ENCODE measurements at regions not wholly inside any gene's neighbourhood (a gene's known extent, or its start where the extent isn't known, plus 50 kb on each side); places are given as distances from the start of the nearest gene placed in this dataset.
"Not testable (repeated sequence)": the region's sequence is repeated elsewhere in the genome, so short reads cannot be mapped to it uniquely, and the experiment has no call there.

GRCh38 chr1:117708323-117709248 is 102.7 kb downstream of the TENT5C start:
- peak; percentile 92 for DNase-seq

- DNase-seq, result no peak
These were observed 103.4 kb downstream of the TENT5C start for GRCh38 chr1:117709249-117709691.

GRCh38 chr1:117710710-117711109 is 104.9 kb downstream of the TENT5C start:
- peak; percentile 39 for DNase-seq

DNA sequence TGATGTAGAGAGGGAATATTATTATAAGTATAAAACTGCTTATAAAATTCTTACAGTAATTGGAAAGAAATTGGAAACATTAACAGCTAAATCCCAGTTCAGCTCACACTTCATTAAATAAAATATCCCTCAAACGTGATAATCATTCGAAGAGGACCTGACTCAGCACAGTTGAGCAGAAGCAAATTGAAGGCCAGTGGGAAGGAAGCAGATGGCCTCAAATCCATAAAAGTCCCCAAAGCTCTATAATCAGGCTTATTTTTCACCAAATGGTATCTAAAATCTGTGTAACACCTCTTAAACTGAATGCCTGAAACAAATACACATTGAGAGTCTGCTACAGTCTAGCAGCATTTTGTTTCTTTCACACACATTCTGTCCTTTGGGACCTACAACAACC is 106.8 kb downstream of the TENT5C start:
- no peak for DNase-seq

GRCh38 chr1:117714546-117714945 is 108.7 kb downstream of the TENT5C start:
- DNase-seq, result no peak

DNA sequence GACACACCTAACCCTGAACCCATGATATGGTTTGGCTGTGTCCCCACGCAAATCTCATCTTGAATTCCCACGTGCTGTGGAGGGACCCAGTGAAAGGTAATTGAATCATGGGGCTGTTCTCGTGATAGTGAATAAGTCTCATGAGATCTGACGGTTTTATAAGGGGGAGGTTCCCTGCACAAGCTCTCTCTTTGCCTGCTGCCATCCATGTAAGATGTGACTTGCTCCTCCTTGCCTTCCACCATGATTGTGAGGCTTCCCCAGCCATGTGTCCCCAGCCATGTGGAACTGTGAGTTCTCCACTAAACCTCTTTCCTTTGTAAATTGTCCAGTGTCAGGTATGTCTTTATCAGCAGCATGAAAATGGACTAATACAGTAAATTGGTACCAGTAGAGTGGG is 110.2 kb downstream of the TENT5C start:
- DNase-seq, result not testable (repeated sequence)

DNA sequence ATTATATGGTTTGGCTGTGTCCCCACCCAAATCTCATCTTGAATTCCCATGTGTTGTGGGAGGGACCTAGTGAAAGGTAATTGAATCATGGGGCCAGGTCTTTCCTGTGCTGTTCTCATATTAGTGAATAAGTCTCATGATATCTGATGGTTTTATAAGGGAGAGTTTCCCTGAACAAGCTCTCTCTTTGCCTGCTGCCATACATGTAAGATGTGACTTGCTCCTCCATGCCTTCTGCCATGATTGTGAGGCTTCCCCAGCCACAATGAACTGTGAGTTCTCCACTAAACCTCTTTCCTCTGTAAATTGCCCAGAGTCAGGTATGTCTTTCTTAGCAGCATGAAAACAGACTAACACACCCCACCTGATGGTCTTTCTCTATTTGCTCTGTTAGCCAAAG is 112.1 kb downstream of the TENT5C start:
- not testable (repeated sequence) for DNase-seq

GRCh38 chr1:117718596-117718995 is 112.7 kb downstream of the TENT5C start:
- DNase-seq, result not testable (repeated sequence)

DNA sequence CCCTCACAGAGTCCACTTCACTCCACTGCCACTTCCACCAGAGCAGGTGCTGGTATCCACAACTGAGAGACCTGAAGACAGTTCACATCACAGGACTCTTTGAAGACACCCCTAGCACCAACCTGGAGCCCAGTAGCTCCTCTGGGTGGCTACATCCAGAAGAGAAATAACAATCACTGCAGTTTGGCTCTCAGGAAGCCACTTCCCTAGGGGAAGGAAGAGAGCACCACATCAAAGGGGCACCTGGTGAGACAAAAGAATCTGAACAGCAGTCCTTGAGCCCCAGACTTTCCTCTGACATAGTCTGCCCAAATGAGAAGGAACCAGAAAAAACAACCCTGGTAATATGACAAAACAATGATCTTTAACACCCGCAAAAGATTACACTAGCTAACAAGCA is 113.2 kb downstream of the TENT5C start:
- DNase-seq, result no peak

GRCh38 chr1:117732065-117732797 is 126.4 kb downstream of the TENT5C start:
- peak; percentile 74 for DNase-seq

DNA sequence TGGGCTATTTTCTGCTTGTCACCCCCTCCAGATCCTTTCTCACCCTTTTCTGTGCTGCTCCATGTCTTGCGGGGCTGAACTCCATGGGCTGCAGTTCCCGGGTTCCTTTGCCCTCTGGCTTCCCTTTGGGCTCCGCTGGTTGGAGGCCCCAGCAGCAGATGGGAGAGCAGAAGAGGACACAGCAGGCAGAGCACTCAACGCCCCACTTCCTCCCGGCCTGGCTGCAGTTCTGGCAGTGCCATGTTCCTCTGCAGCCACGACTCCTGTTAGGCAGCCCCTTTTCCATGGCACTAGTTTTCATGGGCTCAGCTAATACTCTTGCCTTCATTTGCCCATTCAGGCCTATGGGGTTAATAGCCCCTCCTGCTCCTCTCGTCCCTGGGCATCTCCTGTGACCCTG is 127.1 kb downstream of the TENT5C start:
- no peak for DNase-seq

DNA sequence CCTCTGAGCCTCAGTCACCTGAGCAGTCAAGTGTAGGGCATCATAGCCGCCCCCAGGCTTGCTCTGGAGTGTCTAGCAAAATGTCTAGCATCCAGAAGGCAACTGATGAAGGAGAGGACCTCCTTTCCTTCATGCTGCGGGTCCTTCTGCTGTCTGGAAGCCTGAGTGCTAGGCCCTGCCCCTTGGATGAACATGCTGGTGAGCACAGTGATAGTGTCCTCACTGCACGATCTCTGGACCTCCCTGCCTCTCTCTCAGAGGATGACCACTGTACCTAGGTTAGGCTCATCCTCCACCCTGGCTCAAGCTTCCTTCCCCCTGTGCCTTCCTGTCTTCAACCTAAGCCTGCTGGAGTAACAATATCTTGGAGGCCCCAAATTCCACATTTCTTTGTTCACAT is 128.6 kb downstream of the TENT5C start:
- no peak for DNase-seq

- DNase-seq, result peak; percentile 74
These were observed 129.5 kb downstream of the TENT5C start for GRCh38 chr1:117735045-117735992.

GRCh38 chr1:117739504-117739903 is 133.7 kb downstream of the TENT5C start:
- no peak for DNase-seq

- no peak for DNase-seq
These were observed 134.6 kb downstream of the TENT5C start for GRCh38 chr1:117740496-117740895.

- DNase-seq, result not testable (repeated sequence)
These were observed 140.7 kb downstream of the TENT5C start for GRCh38 chr1:117746565-117746964.

DNA sequence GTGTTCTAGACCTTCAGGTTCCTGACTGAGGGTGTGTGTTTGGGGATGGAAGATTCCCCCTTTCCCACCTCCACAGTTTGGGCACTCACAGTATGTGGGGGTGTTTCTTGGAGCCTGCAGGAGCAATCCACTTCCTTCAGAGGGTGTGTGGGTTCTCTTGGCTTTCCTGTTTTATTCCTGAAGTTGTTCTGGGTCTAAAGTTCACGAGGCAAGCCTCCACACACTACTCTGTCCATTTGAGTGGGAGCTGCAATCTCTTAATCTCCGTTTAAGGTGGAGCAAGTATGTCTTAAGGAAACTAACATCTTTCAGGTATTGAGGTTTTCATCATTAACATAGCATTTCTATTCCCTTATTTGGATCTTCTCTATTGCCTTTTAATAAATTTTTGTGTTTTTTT is 141.8 kb downstream of the TENT5C start:
- no peak for DNase-seq

GRCh38 chr1:117751321-117751720 is 145.5 kb downstream of the TENT5C start:
- DNase-seq, result no peak

DNA sequence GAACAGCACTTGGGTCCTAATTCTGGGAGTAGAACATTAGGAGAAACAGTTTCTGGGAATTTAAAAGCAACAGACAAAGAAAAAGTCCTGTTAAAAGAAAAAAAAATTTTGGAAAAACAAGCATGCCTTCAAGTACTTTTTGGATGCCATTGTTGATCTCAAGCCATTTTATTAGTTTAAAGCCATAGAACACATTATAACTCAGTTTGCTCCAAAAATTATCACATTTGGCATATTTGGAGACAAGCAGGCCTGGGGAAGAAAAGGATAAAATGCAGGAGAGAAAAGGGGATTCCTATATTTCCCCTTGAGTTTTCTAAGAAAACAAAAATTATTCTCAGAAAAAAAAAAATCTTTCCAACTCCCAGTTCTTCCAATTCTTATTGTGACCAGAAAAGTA is 146.8 kb downstream of the TENT5C start:
- no peak for DNase-seq

GRCh38 chr1:117753232-117753631 is 147.4 kb downstream of the TENT5C start:
- no peak for DNase-seq

GRCh38 chr1:117753652-117754051 is 147.8 kb downstream of the TENT5C start:
- DNase-seq, result no peak

DNA sequence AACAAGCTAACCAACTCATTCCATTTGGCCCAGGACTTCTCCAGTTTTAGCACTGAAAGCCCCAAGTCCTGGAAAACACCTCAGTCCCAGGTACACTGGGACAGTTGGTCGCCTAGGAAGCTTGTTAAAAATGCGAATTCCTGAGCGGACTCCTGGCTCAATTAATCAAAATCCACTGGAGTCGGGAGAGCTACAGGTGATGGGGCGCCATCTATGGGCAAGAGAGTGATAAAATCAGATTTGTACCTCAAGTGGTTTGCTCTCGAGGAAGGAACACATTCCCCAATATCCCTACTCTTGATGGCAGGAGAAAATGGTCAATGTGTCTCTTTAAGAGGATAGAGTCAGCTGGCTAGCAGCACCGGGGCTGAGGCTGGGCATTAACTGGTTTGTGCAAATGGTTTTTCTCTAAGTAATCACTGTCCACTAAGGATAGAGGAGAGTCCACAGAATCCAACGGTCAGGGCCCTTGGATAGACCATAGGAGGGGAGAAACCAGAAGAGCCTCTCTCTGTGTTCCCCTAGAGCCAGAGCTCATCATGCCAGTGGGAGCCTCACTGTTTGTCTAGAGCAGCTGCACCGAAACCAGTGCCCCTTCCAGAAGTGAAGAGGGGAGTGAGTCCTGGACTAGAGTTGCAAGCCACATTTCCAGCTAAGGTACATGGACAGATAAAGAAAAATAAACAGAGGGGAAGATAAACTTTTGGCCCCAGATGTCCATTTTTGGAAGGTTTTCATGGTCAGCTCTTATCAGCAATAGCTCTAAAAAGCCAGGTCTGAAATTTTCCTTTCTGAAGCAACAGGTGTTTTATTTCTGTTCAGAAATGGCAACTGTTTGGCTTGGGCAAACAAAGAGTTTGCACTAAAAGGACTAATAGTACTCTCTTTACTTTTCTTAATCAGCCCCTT is 148.5 kb downstream of the TENT5C start:
- DNase-seq, result peak; percentile 77
